Omental fat pad (tissue), 3 donors: ENCODE measurements at regions not wholly inside any gene's neighbourhood (a gene's known extent, or its start where the extent isn't known, plus 50 kb on each side); places are given as distances from the start of the nearest gene placed in this dataset.

Experiments used
- ATAC-seq: fragments of 150-250 bp; one replicate; pipeline ENCODE4 v1.9.1; 2016; ENCODE audit warnings: mild to moderate bottlenecking, moderate library complexity; ENCODE audit not compliant: low FRiP score
- DNase-seq: peaks from one replicate; pipeline ENCODE4 v3.0.0-alpha.2; 2019; ENCODE audit warnings: low spot score
- CTCF ChIP-seq, 3 donors: fragments of 450-650 bp; IDR thresholded peaks; one replicate each; pipeline ENCODE4 v1.5.1; 2016 to 2017; ENCODE audit warnings: antibody characterized with exemption in 3 of 3, mild to moderate bottlenecking in 3 of 3, moderate library complexity in 2 of 3

- DNase-seq (no peak), ATAC-seq (no peak)
Measured at GRCh38 chr2:120866071-120866470, 130.4 kb downstream of the GLI2 start.

DNA sequence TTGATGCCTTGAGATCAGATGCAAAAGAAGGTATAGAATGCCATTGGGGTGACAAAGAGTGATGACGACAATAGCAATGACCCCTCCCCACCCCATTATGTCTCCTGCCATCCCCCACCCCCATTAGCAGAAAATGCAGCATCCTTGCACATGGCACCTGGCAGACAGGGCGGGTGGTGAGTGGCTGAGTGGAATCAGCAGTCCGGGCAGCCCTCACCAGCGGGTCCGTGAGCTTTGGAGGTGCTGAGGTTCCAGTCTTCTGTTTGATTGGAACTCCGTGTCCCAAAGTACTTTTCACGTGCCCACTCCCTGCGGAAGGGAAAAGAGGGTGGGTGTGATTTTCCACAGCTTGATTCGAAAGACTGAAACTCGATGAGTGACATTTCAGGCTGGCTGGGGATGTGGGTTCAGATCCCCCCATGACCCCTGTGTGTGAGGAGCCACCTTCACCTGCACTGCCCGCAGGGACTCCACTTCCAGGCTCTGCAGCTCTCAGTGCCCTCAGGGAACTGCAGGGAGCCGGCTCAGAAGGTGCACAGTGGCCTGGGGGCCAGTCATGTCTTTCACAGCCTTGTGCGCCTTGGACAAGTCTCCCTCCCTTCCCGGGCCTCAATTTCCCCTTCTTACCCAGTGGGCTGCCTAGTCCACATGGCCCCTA is 130.9 kb downstream of the GLI2 start:
- DNase-seq = no peak
- ATAC-seq = no peak
- TF ChIP-seq CTCF (IDR thresholded peaks at IDR 0.05) = no peak

More at GRCh38 chr2:120866071-120866470, 130.4 kb downstream of the GLI2 start:
- TF ChIP-seq CTCF (IDR thresholded peaks at IDR 0.05) = no peak

DNA sequence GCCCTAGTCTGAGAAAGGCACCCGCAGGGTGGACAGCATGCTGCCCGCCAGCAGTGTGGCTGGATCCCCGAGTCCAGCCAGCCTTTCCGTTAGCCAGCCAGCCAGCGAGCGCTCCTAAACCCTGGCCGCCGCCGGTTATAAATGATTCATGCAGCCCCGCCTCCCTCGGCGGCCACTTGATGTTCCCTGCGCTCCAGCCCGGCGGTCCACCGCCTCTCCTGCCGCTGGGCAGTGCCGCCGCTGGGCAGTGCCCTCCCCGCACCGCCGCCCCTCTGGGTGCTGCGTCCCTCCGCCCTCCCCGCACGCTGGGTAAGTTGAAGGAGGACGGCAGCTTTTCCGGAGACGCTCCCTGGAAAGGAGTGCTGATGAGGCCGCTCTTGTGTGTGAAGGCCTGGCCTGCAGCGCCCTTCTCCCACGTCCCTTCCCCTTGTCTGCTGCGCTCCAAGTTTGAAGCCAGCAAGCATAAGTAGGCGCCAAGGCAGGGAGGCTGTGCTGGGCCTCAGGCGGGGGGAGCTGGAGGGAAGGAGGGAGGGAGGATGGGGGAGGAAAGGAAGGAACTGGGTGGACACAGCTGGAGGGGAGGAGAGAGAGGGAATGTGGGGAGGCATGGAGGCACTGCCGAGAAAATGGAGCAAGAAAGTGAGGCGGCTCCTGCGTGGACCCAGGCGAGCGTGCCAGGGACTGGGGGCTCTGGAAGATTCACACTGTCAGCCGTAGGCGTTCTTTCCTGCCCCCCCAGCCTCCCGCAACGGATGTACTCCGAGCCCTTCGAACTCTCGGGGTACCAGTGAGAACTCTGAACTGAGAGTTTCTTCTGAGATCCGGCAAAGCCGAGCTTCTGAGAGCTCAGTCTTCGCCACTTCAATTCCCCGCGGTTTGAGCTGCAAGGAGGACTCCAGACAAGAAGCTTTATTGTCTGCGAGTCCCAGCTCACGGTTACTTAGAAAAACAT is 131.9 kb downstream of the GLI2 start:
- peak; percentile 50 for DNase-seq
- peak; percentile 84 for ATAC-seq
- no peak for TF ChIP-seq CTCF (IDR thresholded peaks at IDR 0.05)

- DNase-seq (no peak), ATAC-seq (no peak)
- TF ChIP-seq CTCF (IDR thresholded peaks at IDR 0.05) = no peak
Measured at GRCh38 chr2:120868366-120868765, 132.7 kb downstream of the GLI2 start.

DNA sequence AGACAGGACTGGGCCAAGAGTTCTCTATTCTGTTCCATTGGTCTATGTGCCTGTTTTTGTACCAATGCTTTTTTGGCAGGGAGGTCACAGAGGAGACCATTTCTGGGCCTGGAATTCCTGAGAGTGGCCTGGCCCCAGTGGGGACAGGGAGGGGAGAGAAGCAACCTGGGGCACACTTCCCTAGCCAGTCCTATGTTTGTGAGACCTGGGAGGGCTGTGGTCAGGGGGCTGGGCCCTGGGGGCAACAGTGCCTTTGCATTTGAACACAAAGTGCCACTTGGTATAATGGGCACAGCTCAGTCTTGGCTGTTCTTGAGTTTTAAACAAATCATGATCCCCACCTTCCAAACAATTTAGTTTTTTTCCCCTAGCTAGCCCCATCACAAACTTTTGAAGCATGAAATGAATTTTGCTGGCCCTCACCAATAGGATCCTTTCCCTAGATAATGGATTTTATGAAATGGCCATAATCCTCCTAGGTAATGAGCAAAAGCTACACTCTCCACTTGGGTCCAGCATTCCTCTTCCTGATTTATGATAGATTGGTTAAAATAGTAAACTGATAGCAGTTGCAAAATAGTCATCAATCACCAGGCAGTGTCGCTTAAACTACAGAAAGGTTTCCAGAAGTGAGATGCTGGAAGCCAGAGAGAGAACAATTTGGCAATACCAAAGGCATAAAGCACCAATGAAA is 133.5 kb downstream of the GLI2 start:
- no peak for TF ChIP-seq CTCF (IDR thresholded peaks at IDR 0.05)
- DNase-seq = no peak
- no peak for ATAC-seq

GRCh38 chr2:120869730-120870466 is 134.2 kb downstream of the GLI2 start:
- no peak for ATAC-seq
- DNase-seq = no peak
- TF ChIP-seq CTCF (IDR thresholded peaks at IDR 0.05) = no peak
